ENCODE measurements at regions not wholly inside any gene's neighbourhood (a gene's known extent, or its start where the extent isn't known, plus 50 kb on each side); places are given as distances from the start of the nearest gene placed in this dataset.

- peaks cover 0 to under 1% of the 10 kb centered on the region in 2 donors for H3K4me1 ChIP-seq
- no peak for DNase-seq (ENCODE audit: low spot score)
- no peak for TF ChIP-seq CTCF (IDR thresholded peaks at IDR 0.05)
- no peaks in the 10 kb centered on the region for H3K36me3 ChIP-seq
- H3K9me3 ChIP-seq: no peaks in the 10 kb centered on the region
- H3K27ac ChIP-seq: no peak overlapping the region
- no peak overlapping the region for H3K4me3 ChIP-seq
- H3K27me3 ChIP-seq: no peaks in the 10 kb centered on the region
Observed at GRCh38 chr9:16230731-16231130, 639.7 kb downstream of the BNC2 start.

- Histone ChIP-seq H3K9me3 (no peaks in the 10 kb centered on the region), H3K27me3 (no peaks in the 10 kb centered on the region), H3K27ac (peak overlapping the region; percentile 16 to 49), H3K4me3 (no peak overlapping the region), H3K36me3 (no peaks in the 10 kb centered on the region), H3K4me1 (peaks cover 0 to 6% of the 10 kb centered on the region in 2 donors)
- peak; percentile 74 for DNase-seq (ENCODE audit: low spot score)
- no peak for TF ChIP-seq CTCF (IDR thresholded peaks at IDR 0.05)
Observed at GRCh38 chr9:16236311-16236710, 634.2 kb downstream of the BNC2 start.

GRCh38 chr9:16236882-16237281, 633.6 kb downstream of the BNC2 start:
- Histone ChIP-seq H3K27ac (peak overlapping the region; percentile 16 to 49), H3K36me3 (no peaks in the 10 kb centered on the region), H3K4me3 (no peak overlapping the region), H3K4me1 (peaks cover 0 to 6% of the 10 kb centered on the region in 2 donors), H3K9me3 (no peaks in the 10 kb centered on the region), H3K27me3 (no peaks in the 10 kb centered on the region)
- TF ChIP-seq CTCF (IDR thresholded peaks at IDR 0.05): no peak
- DNase-seq (ENCODE audit: low spot score): no peak

- no peak for TF ChIP-seq CTCF (IDR thresholded peaks at IDR 0.05)
- Histone ChIP-seq H3K9me3 (no peaks in the 10 kb centered on the region), H3K27ac (no peak overlapping the region), H3K4me3 (no peak overlapping the region), H3K4me1 (peaks cover 0 to 6% of the 10 kb centered on the region in 2 donors), H3K36me3 (no peaks in the 10 kb centered on the region), H3K27me3 (no peaks in the 10 kb centered on the region)
- no peak for DNase-seq (ENCODE audit: low spot score)
Observed at GRCh38 chr9:16238623-16239138, 631.8 kb downstream of the BNC2 start.

- H3K27ac ChIP-seq: no peak overlapping the region
- TF ChIP-seq CTCF (IDR thresholded peaks at IDR 0.05): no peak
- H3K9me3 ChIP-seq: no peaks in the 10 kb centered on the region
- no peaks in the 10 kb centered on the region for H3K36me3 ChIP-seq
- peaks cover 0 to under 1% of the 10 kb centered on the region in 2 donors for H3K4me1 ChIP-seq
- no peaks in the 10 kb centered on the region for H3K27me3 ChIP-seq
- no peak overlapping the region for H3K4me3 ChIP-seq
- no peak for DNase-seq (ENCODE audit: low spot score)
Observed at GRCh38 chr9:16241231-16241630, 629.2 kb downstream of the BNC2 start.

- Histone ChIP-seq H3K4me1 (no peaks in the 10 kb centered on the region), H3K9me3 (no peaks in the 10 kb centered on the region), H3K4me3 (no peak overlapping the region), H3K27me3 (no peaks in the 10 kb centered on the region), H3K27ac (no peak overlapping the region), H3K36me3 (no peaks in the 10 kb centered on the region)
- no peak for TF ChIP-seq CTCF (IDR thresholded peaks at IDR 0.05)
- no peak for DNase-seq (ENCODE audit: low spot score)
Observed at GRCh38 chr9:16243798-16244197, 626.7 kb downstream of the BNC2 start.

Measured in right atrium auricular region (tissue), 2 donors.